Endothelial cell of umbilical vein (primary cell): ENCODE measurements at regions not wholly inside any gene's neighbourhood (a gene's known extent, or its start where the extent isn't known, plus 50 kb on each side); places are given as distances from the start of the nearest gene placed in this dataset.

Source experiments
- CTCF ChIP-seq, 2 donors: IDR thresholded peaks; 1 replicate in 1 of 2; 2 replicates in 1 of 2; pipeline ENCODE4 v1.5.1; 2011; ENCODE audit warnings: low read length in 2 of 2, mild to moderate bottlenecking in 2 of 2, moderate library complexity in 2 of 2, control low read depth in 1 of 2, inconsistent platforms in 1 of 2, low read depth in 1 of 2; ENCODE audit not compliant: insufficient read depth in 1 of 2; ENCODE audit errors: extremely low read depth in 1 of 2
- EZH2 ChIP-seq: IDR thresholded peaks from 2 replicates; pipeline ENCODE4 v1.6.1; 2012; ENCODE audit warnings: borderline replicate concordance, low read depth, mild to moderate bottlenecking, moderate library complexity, low read length, inconsistent platforms; ENCODE audit not compliant: severe bottlenecking
- GATA2 ChIP-seq: IDR thresholded peaks from 2 replicates; pipeline ENCODE4 v1.7.0; 2011; ENCODE audit warnings: low read depth, mild to moderate bottlenecking, moderate library complexity, mixed read lengths, low read length; ENCODE audit not compliant: insufficient read length, insufficient read depth
- MAX ChIP-seq: IDR thresholded peaks from 2 replicates; pipeline ENCODE4 v1.6.1; 2011; ENCODE audit not compliant: insufficient read depth, insufficient read length
- MYC ChIP-seq: IDR thresholded peaks from one replicate; pipeline ENCODE4 v1.6.1; 2011; ENCODE audit warnings: mild to moderate bottlenecking, low read depth, low read length
- POLR2A ChIP-seq: IDR thresholded peaks from 2 replicates; pipeline ENCODE4 v1.6.1; 2012; ENCODE audit warnings: low read depth, mild to moderate bottlenecking, control low read depth, low read length
- POLR2AphosphoS5 ChIP-seq: IDR thresholded peaks from 2 replicates; pipeline ENCODE4 v1.6.1; 2012; ENCODE audit warnings: low read depth, mild to moderate bottlenecking, control low read depth, low read length, moderate library complexity; ENCODE audit not compliant: insufficient read depth

GRCh38 chr6:137430954-137431353, 63.2 kb downstream of the OLIG3 start:
- TF ChIP-seq EZH2 (no peak), POLR2A (no peak), CTCF (IDR thresholded peaks at IDR 0.05; ENCODE audit: extremely low read depth in 1 of 2, insufficient read depth in 1 of 2, low read depth in 1 of 2, low read length in 2 of 2) (no peak), MYC (no peak), MAX (no peak), GATA2 (no peak), POLR2AphosphoS5 (no peak)
